HL-60 (cell line): ENCODE measurements at regions not wholly inside any gene's neighbourhood (a gene's known extent, or its start where the extent isn't known, plus 50 kb on each side); places are given as distances from the start of the nearest gene placed in this dataset.

Source experiments
- DNase-seq, 2 experiments: peaks; one replicate each; pipeline ENCODE4 v3.0.0-alpha.2; 2010 to 2020; ENCODE audit warnings: low read depth in 1 of 2, low spot score in 1 of 2
- H3K27ac ChIP-seq: fragments of 250-450 bp; sonication (Bioruptor Pico); replicated peaks from 2 replicates; pipeline ENCODE4 v1.5.1; 2020; ENCODE audit warnings: mild to moderate bottlenecking, moderate library complexity
- H3K27me3 ChIP-seq: fragments of 250-450 bp; sonication (Bioruptor Pico); 2 replicates; pipeline ENCODE4 v1.5.1; 2021; ENCODE audit warnings: mild to moderate bottlenecking, moderate library complexity; ENCODE audit not compliant: insufficient read depth, poor library complexity, severe bottlenecking
- H3K4me3 ChIP-seq: replicated peaks from 2 replicates; pipeline ENCODE4 v1.5.1; 2011; ENCODE audit warnings: mild to moderate bottlenecking, control low read depth, low read length; ENCODE audit not compliant: insufficient read depth
- GABPA ChIP-seq: IDR thresholded peaks from 2 replicates; pipeline ENCODE4 v1.6.1; 2012; ENCODE audit warnings: low read depth
- POLR2AphosphoS5 ChIP-seq: IDR thresholded peaks from 2 replicates; pipeline ENCODE4 v1.6.1; 2012; ENCODE audit warnings: low read depth
- SPI1 ChIP-seq: IDR thresholded peaks from 2 replicates; pipeline ENCODE4 v1.6.1; 2012; ENCODE audit warnings: low read depth, mild to moderate bottlenecking, borderline replicate concordance
- TF ChIP-seq, protein P1 (sequence below): IDR thresholded peaks from one replicate; pipeline ENCODE4 v1.5.1; 2011; ENCODE audit warnings: low read length, control low read depth, inconsistent platforms; ENCODE audit not compliant: insufficient read depth
- TF ChIP-seq, protein P2 (sequence below): IDR thresholded peaks from 2 replicates; pipeline ENCODE4 v1.6.1; 2012; ENCODE audit warnings: low read depth; ENCODE audit not compliant: insufficient replicate concordance

DNA sequence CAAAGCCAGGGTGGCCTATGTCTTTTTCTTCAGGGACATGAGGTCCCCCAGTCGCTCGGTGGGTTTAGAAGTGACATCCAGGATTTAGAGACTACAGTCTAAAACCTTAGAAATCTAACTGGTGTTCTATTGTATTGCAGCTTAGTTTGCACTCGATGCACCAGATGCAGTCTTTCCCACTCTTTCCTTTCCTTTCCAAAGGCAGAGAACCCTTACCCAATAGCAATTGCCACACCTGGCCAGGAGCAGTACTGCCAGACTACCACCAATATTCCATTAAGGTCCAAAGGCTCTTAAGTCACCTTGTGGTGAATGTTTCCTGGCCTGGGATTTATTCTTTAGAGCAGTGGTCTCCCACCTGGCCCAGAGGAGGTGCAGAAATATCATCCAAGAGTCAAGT is 1068.8 kb downstream of the FAM133A start:
- H3K4me3 ChIP-seq = no peak overlapping the region
- TF ChIP-seq, protein P1, sequence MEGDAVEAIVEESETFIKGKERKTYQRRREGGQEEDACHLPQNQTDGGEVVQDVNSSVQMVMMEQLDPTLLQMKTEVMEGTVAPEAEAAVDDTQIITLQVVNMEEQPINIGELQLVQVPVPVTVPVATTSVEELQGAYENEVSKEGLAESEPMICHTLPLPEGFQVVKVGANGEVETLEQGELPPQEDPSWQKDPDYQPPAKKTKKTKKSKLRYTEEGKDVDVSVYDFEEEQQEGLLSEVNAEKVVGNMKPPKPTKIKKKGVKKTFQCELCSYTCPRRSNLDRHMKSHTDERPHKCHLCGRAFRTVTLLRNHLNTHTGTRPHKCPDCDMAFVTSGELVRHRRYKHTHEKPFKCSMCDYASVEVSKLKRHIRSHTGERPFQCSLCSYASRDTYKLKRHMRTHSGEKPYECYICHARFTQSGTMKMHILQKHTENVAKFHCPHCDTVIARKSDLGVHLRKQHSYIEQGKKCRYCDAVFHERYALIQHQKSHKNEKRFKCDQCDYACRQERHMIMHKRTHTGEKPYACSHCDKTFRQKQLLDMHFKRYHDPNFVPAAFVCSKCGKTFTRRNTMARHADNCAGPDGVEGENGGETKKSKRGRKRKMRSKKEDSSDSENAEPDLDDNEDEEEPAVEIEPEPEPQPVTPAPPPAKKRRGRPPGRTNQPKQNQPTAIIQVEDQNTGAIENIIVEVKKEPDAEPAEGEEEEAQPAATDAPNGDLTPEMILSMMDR = no peak
- TF ChIP-seq SPI1 (no peak), GABPA (no peak), POLR2AphosphoS5 (no peak)
- TF ChIP-seq, protein P2, sequence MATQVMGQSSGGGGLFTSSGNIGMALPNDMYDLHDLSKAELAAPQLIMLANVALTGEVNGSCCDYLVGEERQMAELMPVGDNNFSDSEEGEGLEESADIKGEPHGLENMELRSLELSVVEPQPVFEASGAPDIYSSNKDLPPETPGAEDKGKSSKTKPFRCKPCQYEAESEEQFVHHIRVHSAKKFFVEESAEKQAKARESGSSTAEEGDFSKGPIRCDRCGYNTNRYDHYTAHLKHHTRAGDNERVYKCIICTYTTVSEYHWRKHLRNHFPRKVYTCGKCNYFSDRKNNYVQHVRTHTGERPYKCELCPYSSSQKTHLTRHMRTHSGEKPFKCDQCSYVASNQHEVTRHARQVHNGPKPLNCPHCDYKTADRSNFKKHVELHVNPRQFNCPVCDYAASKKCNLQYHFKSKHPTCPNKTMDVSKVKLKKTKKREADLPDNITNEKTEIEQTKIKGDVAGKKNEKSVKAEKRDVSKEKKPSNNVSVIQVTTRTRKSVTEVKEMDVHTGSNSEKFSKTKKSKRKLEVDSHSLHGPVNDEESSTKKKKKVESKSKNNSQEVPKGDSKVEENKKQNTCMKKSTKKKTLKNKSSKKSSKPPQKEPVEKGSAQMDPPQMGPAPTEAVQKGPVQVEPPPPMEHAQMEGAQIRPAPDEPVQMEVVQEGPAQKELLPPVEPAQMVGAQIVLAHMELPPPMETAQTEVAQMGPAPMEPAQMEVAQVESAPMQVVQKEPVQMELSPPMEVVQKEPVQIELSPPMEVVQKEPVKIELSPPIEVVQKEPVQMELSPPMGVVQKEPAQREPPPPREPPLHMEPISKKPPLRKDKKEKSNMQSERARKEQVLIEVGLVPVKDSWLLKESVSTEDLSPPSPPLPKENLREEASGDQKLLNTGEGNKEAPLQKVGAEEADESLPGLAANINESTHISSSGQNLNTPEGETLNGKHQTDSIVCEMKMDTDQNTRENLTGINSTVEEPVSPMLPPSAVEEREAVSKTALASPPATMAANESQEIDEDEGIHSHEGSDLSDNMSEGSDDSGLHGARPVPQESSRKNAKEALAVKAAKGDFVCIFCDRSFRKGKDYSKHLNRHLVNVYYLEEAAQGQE = no peak
- H3K27me3 ChIP-seq = no peaks in the 10 kb centered on the region
- no peak overlapping the region for H3K27ac ChIP-seq
- DNase-seq = no peak

DNA sequence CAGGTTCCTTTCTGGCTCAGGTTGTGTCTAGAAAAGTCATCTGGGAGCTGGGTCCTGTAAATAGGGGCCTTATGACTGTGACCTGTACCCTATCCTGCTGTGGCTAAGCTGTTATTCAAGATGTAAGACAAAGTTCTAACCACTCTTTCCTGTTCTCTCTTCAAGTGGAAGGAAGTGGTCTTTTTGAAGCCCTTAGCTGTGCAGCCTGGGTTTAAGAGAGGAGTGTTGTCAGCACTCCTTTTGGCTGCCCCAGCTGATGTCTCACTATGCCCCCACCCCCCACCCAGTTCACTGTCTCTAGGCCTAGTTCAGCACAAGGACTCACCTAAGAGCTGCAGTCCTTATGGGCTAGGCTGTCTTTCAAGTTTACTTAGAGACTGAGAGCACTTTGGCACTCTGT is 1069.5 kb downstream of the FAM133A start:
- TF ChIP-seq POLR2AphosphoS5 = no peak
- TF ChIP-seq, protein P1 = no peak
- TF ChIP-seq, protein P2 = no peak
- TF ChIP-seq GABPA = no peak
- TF ChIP-seq SPI1 = no peak

DNA sequence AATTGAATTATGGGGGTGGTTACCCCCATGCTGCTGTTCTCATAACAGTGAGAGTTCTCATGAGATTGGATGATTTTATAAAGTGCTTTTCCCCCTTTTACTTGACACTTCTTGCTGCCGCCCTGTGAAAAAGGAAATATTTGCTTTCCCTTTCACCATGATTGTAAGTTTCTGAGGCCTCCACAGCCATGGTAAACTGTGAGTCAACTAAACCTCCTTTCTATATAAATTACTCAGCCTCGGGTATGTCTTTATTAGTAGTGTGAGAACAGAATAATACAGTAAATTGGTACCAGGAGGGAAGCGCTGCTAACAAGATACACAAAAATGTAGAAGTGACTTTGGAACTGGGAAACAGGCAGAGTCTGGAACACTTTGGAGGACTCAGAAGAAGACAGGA is 1070.8 kb downstream of the FAM133A start:
- Histone ChIP-seq H3K27me3 (no peaks in the 10 kb centered on the region), H3K27ac (no peak overlapping the region), H3K4me3 (no peak overlapping the region)
- no peak for DNase-seq
- TF ChIP-seq, protein P2 = no peak
- TF ChIP-seq, protein P1 = no peak
- TF ChIP-seq GABPA (no peak), SPI1 (no peak), POLR2AphosphoS5 (no peak)

More for the DNA sequence above, 1069.5 kb downstream of the FAM133A start:
- Histone ChIP-seq H3K27ac (no peak overlapping the region), H3K4me3 (no peak overlapping the region), H3K27me3 (no peaks in the 10 kb centered on the region)
- DNase-seq = no peak
